ENCODE measurements at regions not wholly inside any gene's neighbourhood (a gene's known extent, or its start where the extent isn't known, plus 50 kb on each side); places are given as distances from the start of the nearest gene placed in this dataset.
A peak's percentile ranks its signal among the peaks of the same experiment; 100 is the strongest.

DNA sequence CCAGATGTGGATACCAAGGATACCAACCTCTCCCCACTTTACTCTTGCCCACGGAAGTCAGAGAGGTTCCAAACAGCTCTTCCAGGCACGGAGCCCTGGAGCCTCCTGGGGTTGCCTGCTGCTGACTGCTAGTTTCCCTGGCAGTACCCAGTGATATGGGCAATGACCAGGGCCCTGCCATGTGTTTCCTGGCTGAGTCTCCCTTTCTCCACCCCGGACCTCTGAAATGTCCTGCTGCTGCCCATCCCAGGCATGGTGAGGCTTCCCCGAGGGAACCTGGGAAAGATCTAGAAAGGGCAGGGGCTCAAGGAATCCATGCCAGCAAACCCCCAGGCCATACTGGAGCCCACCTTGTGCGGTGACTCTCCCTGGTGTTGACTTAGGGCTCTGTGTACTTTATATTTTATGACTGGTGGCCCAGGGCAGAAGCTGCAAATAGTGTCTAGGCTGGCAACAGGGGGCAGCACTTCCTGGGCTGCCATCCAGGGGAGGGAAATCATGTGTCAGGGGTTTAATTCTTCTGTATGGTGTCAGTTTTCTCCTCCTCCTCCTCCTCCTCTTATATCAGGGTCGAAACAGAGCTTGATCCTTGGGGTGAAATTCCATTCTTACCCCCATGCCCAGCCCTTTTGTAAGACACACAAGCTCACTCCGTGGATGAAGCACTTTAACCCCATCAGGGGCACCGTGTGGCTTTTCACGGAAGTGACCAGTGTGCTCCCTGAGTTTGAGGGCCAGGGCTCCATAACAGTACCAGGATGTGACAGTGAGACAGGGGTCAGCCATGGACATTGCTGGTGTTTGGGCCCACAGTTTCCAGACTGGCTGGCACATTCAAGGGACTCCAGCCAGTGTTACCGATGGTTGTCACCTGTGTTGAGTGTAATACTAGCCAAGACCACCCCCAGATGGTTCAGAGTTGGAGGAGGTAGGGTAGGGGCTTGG is 62.4 kb upstream of the GDF10 start:
- no peak for DNase-seq

- no peak for DNase-seq
Measured at GRCh38 chr10:47238331-47239095, 61.5 kb upstream of the GDF10 start.

GRCh38 chr10:47239211-47239610 is 60.8 kb upstream of the GDF10 start:
- DNase-seq, result no peak

DNA sequence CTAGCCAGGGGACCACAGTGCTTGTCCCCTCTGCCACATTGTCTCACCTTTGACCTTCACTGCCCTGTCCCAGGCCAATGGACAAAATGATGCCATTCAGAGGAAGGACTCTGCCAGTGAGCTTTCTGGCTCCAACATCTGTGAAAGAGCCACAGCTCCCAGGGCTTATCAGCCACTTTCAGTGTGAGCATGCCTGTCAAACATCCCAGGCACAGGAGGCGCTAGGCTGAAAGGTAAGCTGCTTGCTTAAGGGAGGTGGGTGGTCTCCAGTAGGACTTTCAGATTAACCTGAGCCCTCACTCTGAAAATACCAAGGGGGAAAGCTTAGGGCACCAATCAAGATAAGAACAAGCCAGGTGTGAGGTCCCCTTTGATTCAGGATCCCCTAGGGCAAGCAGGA is 59.8 kb upstream of the GDF10 start:
- no peak for DNase-seq

DNA sequence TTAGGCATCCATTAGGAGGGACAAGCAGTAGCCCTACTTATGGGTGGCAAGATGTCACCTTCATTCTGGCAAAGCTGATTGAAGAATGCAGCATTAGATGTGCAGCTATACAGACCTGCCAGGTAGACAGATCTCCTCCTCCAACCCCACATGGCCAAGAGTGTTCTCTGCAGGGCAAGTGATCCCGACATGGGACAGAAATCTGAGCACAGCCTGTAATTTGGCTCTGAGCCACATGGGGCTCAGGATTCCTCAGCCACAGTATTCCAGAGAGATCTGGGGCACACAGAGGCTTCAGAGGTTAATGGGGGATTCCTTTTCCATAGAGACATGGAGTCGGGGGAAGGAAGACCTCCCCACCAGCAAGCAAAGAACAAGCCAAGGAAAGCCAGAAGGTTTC is 58.7 kb upstream of the GDF10 start:
- DNase-seq, result no peak

DNA sequence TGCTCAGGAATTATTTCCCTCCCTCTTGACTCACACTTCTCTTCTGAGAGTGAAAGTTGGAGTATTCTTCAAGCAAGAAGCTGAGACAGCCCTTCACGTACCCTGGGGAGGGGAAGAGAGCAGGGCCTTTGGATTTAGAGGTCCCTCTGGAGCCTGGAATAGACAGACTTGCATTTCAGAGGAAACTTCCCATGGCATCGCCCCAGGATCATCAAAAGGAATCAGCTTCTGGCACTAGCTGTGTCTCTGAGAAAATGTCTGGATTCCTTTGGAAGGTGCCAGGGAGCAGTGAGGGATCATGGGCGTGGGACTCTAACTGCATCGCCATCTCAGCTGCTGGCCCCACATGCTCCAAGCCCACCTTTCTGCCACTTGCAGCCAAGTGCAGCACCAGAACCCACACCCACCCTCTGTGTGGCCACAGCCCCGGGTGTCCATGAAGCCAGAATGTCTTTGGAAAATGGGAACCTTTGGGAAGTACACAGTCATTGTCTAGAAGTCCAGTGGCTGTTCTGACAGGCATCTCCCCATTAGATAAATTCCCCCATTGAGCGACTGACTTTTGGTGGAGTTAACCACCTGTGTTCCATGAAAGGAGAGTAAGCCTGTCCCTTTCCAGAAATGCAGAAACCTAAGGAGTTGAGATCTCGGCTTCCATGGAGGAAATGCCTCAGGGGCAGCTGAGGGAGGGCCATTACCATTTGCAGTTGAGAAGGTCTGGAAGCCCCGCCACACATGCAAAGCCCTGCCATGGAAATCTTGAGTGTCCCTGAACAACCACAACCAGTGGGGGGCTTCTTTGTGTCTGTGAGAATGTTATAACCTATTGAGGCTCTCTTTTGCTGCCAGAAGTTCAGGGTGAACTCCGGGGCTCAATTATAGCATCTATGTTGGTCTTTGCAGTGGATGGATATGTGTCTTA is 57.8 kb upstream of the GDF10 start:
- DNase-seq, result peak; percentile 4

GRCh38 chr10:47243356-47243755 is 56.6 kb upstream of the GDF10 start:
- peak; percentile 20 for DNase-seq

GRCh38 chr10:47243791-47244190 is 56.2 kb upstream of the GDF10 start:
- DNase-seq, result no peak

- DNase-seq, result peak; percentile 15
Measured at GRCh38 chr10:47244560-47245500, 55.2 kb upstream of the GDF10 start.

- DNase-seq, result peak; percentile 45
Measured at GRCh38 chr10:47245731-47246350, 54.2 kb upstream of the GDF10 start.

DNA sequence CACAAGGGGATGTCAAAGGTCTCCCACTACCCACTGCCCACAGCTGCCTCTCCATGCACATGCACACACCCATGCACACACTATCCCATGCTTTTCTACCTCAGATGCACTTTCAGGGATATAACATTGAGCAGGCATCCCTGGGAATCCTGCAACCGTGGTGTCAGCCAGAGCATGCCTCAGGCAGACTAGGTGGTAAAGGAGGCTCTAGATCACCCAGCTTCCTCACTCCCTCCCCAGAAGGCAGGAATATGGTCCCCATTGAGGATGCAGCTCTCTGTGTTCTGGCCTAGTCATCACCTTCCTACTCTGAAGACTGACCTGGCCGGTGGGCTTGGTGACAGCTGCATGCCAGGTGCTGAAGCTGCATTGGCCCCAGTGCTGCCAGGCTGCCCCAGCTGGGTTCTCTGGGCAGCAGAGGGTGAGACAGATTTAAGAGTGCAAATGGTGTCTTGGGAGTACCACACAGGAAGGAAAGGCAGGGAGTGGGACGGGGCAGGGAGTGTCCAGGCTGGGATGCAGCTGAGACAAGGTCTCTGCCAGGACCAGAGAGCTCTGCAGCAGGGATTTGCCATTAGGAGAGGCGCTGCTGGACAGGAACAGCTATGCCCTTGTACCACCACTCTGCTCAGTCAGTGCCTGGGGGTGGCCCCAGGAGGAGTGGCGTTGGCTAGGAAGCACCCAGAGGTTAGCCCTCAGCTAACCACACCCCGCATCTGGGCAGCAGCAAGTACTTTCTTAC is 53.4 kb upstream of the GDF10 start:
- DNase-seq, result peak; percentile 44

DNA sequence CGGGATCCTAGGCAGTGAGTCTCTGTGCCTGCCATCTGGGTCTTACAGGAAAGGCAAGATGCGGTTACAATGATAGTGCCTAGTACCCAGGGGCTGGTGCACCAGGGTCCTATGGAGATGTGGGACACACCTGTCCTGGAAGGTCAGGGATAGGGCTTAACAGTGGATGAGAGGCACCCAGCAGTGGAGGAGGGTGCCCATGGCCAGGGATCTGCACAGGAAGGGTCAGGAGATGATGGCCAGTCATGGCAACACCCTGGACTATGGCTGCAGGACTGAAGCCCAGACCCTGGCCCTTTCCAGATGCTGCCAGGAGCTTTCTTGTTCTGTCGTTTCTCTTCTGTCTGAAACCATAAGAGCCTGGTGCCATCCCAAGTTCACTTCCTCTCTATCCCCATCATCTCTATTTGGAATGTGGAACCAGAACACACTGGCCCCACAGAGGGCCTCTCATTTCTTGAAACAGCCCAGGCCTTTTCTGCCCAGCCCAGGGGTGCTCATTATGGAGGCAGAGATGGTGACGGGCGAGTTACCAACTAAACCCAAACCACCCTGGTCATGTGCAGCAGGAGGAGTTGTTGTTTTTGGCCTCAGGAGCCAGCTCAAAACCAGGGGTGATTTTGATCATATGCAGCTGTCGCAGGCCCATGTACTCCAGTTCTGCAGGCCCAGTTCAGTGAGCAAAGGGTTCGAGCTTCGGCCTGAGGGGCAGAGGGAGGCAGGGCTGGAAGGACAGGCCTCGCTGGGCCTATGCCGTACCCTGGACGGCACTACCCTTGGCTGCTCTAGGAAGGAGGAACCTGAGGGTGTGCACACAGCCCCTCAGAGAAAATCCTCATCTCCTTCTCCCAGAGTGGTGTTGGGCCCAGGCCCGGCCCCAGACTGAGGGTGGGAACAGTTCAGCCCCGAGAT is 52.6 kb upstream of the GDF10 start:
- DNase-seq, result peak; percentile 15

- no peak for DNase-seq
Measured at GRCh38 chr10:47248386-47249090, 51.5 kb upstream of the GDF10 start.

- DNase-seq, result no peak
Measured at GRCh38 chr10:47249881-47250280, 50.1 kb upstream of the GDF10 start.
